Sigmoid colon (tissue), 4 donors: ENCODE measurements at regions not wholly inside any gene's neighbourhood (a gene's known extent, or its start where the extent isn't known, plus 50 kb on each side); places are given as distances from the start of the nearest gene placed in this dataset.

Source experiments
- EP300 ChIP-seq, 4 donors: sonication (generic); formaldehyde crosslinking; IDR thresholded peaks; one replicate each; pipeline ENCODE4 v1.6.1; 2017; ENCODE audit warnings: antibody characterized with exemption in 4 of 4
- POLR2A ChIP-seq, 2 donors: fragments of 450-650 bp; IDR thresholded peaks; one replicate each; pipeline ENCODE4 v1.6.1; 2016; ENCODE audit warnings: antibody characterized with exemption in 2 of 2, mild to moderate bottlenecking in 2 of 2, moderate library complexity in 2 of 2
- TF ChIP-seq, protein P1 (sequence below), 4 experiments: fragments of 450-650 bp in 3 of 4; fragments of 200-600 bp in 1 of 4; IDR thresholded peaks; one replicate each; pipeline ENCODE4 v1.5.1; 2016 to 2019; ENCODE audit warnings: antibody characterized with exemption in 4 of 4, mild to moderate bottlenecking in 3 of 4, moderate library complexity in 2 of 4

- TF ChIP-seq, protein P1, sequence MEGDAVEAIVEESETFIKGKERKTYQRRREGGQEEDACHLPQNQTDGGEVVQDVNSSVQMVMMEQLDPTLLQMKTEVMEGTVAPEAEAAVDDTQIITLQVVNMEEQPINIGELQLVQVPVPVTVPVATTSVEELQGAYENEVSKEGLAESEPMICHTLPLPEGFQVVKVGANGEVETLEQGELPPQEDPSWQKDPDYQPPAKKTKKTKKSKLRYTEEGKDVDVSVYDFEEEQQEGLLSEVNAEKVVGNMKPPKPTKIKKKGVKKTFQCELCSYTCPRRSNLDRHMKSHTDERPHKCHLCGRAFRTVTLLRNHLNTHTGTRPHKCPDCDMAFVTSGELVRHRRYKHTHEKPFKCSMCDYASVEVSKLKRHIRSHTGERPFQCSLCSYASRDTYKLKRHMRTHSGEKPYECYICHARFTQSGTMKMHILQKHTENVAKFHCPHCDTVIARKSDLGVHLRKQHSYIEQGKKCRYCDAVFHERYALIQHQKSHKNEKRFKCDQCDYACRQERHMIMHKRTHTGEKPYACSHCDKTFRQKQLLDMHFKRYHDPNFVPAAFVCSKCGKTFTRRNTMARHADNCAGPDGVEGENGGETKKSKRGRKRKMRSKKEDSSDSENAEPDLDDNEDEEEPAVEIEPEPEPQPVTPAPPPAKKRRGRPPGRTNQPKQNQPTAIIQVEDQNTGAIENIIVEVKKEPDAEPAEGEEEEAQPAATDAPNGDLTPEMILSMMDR (IDR thresholded peaks at IDR 0.05), result no peak
- TF ChIP-seq EP300 (IDR thresholded peaks at IDR 0.05), result no peak
- no peak for TF ChIP-seq POLR2A (IDR thresholded peaks at IDR 0.05)
Observed at GRCh38 chr2:89845532-89845931, 1154.1 kb downstream of the RPIA start.
